ENCODE measurements at regions not wholly inside any gene's neighbourhood (a gene's known extent, or its start where the extent isn't known, plus 50 kb on each side); places are given as distances from the start of the nearest gene placed in this dataset.

DNA sequence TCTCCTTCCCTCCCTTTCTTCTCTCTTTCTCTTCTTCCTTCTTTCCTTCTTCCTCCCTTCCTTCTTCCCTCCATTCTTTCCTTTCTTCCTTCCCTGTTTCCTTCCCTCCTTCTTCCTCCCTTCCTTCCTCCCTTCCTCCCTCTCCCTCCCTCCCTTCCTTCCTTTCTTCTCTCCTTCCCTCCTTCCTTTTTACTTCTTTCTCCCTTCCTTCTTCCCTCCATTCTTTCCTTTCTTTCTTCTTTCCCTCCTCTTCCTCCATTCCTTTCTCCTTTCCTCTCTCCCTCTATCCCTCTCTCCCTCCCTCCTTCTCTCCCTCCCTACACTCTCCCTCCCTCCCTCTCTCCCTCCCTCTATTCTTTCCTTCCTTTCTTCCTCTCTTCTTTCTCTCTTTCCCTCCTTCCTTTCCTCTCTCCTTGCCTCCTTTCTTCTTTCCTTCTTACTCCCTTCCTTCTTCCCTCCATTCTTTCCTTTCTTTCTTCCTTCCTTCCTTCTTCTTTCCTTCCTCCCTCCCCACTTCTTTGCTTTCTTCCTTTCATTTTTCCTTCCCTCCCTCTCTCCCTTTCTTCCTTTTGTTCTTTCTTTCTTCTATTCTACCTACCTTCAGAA lies 200.4 kb upstream of the SSTR4 start:
- TF ChIP-seq LEF1 (IDR thresholded peaks at IDR 0.05; ENCODE audit: borderline replicate concordance) (no peak), HDGF (IDR thresholded peaks at IDR 0.05; ENCODE audit: borderline replicate concordance) (no peak), ARNT (IDR thresholded peaks at IDR 0.05) (no peak), CTBP1 (IDR thresholded peaks at IDR 0.05; ENCODE audit: borderline replicate concordance) (no peak), ELF4 (IDR thresholded peaks at IDR 0.05) (no peak)

Data from HEK293T (cell line).